ENCODE measurements at regions not wholly inside any gene's neighbourhood (a gene's known extent, or its start where the extent isn't known, plus 50 kb on each side); places are given as distances from the start of the nearest gene placed in this dataset.

- TF ChIP-seq, protein P1, sequence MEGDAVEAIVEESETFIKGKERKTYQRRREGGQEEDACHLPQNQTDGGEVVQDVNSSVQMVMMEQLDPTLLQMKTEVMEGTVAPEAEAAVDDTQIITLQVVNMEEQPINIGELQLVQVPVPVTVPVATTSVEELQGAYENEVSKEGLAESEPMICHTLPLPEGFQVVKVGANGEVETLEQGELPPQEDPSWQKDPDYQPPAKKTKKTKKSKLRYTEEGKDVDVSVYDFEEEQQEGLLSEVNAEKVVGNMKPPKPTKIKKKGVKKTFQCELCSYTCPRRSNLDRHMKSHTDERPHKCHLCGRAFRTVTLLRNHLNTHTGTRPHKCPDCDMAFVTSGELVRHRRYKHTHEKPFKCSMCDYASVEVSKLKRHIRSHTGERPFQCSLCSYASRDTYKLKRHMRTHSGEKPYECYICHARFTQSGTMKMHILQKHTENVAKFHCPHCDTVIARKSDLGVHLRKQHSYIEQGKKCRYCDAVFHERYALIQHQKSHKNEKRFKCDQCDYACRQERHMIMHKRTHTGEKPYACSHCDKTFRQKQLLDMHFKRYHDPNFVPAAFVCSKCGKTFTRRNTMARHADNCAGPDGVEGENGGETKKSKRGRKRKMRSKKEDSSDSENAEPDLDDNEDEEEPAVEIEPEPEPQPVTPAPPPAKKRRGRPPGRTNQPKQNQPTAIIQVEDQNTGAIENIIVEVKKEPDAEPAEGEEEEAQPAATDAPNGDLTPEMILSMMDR (IDR thresholded peaks at IDR 0.05): no peak
- TF ChIP-seq POLR2A (IDR thresholded peaks at IDR 0.05): no peak
Measured at GRCh38 chr2:6065703-6066102, 373.5 kb downstream of the SOX11 start.

Measured in Peyer's patch (tissue), 4 donors.